Skeletal muscle satellite cell (primary cell): ENCODE measurements at regions not wholly inside any gene's neighbourhood (a gene's known extent, or its start where the extent isn't known, plus 50 kb on each side); places are given as distances from the start of the nearest gene placed in this dataset.
"Not testable (repeated sequence)": the region's sequence is repeated elsewhere in the genome, so short reads cannot be mapped to it uniquely, and the experiment has no call there.

Source experiments
- H3K27me3 ChIP-seq: 2 replicates; pipeline ENCODE4 v1.7.0; 2013; ENCODE audit warnings: low read length; ENCODE audit not compliant: control insufficient read depth, insufficient read depth
- H3K36me3 ChIP-seq: 2 replicates; pipeline ENCODE4 v1.7.0; 2013; ENCODE audit warnings: mild to moderate bottlenecking, control low read depth, low read length; ENCODE audit not compliant: insufficient read depth
- H3K4me1 ChIP-seq: 2 replicates; pipeline ENCODE4 v1.7.0; 2013; ENCODE audit warnings: low read length; ENCODE audit not compliant: control insufficient read depth, insufficient read depth
- H3K4me2 ChIP-seq: 2 replicates; pipeline ENCODE4 v1.7.0; 2013; ENCODE audit warnings: mild to moderate bottlenecking, low read length
- H3K4me3 ChIP-seq: 2 replicates; pipeline ENCODE4 v1.7.0; 2013; ENCODE audit warnings: low read length
- H3K9ac ChIP-seq: 2 replicates; pipeline ENCODE4 v1.7.0; 2013; ENCODE audit warnings: mild to moderate bottlenecking, low read depth, low read length, moderate library complexity
- H3K9me3 ChIP-seq: replicated peaks from 2 replicates; pipeline ENCODE4 v1.7.0; 2013; ENCODE audit warnings: mild to moderate bottlenecking, control low read depth, low read length

DNA sequence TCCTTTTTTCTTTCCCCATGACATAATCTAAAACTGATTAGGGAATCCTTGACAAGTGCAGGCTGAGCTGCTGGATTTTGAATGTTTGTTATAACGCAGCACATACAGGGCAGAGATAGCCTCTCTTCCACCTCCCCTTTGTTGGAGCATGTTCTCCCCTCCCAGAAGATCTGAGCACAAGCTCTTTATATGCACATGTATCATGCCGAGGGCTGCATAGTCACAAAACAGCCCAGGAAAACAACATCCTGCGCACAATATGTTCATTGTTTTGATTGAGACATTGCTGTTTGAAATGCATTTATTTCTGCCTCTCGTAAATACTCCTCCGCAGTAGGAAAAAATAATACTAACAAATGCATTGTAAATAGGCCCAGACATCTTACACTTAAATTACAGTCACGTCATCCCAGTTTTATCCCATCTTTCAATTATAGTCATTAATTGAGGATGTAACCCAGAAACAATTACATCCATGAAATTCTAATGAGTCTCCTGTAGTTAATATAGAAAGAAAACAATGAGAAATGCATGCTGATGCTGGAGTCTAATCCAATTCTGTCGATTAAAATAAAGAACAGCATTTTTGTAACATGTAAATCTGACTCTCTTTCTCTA is 401.8 kb downstream of the BTG1 start:
- no peak overlapping the region for H3K4me2 ChIP-seq
- no peak overlapping the region for H3K4me3 ChIP-seq
- no peaks in the 10 kb centered on the region for H3K4me1 ChIP-seq
- no peaks in the 10 kb centered on the region for H3K27me3 ChIP-seq
- H3K9me3 ChIP-seq = no peaks in the 10 kb centered on the region
- H3K36me3 ChIP-seq = no peaks in the 10 kb centered on the region
- H3K9ac ChIP-seq = no peak overlapping the region

DNA sequence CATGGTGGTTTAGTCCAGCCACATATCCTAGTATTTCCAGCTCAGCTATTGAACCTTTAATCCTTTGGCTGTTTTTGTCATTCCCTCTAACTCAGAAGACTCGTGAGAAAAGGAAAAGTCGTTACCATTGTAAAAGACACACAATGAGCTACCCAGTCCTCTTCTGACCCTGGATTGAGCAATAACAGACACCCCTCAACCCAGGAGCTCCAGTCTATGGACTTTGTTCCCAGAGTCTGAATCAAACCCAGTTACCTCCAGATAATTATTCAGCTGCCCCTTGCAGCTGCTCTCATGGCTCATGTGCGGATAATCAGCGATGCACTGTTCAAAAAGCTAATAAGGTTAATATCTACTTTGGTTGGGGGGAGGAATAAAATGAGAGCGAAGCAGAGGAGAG is 402.4 kb downstream of the BTG1 start:
- Histone ChIP-seq H3K4me2 (no peak overlapping the region), H3K9ac (no peak overlapping the region), H3K36me3 (no peaks in the 10 kb centered on the region), H3K9me3 (no peaks in the 10 kb centered on the region), H3K4me1 (no peaks in the 10 kb centered on the region), H3K4me3 (no peak overlapping the region), H3K27me3 (no peaks in the 10 kb centered on the region)

DNA sequence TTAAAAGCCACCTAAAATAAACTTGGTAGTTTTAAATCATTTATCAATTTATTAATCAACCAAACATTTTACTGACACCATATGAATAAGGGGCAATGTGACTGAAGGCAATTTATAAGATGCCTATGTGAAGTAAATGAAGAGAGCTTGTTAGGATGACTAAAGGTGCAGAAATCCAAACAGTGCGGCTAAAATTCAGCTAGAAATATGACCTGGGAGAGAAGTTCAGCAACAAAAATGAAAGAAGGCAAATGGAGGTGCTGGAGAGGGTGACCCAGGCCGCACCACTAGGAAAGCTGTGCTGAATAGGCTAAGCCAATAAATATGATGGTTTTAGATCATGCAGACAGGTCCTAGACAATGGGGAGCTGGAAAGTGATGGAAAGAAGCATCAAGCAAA is 403.7 kb downstream of the BTG1 start:
- H3K9ac ChIP-seq = no peak overlapping the region

DNA sequence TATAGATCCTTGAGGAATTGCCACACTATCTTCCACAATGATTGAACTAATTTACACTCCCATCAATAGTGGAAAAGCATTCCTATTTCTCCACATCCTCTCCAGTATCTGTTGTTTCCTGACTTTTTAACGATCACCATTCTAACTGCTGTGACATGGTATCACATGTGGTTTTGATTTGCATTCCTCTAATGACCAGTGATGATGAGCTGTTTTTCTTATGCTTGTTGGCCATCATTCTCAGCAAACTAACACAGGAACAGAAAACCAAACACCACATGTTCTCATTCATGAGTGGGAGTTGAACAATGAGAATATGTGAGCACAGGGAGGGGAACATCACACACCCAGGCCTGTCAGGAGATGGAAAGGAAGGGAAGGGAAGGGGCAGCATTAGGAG is 411.8 kb downstream of the BTG1 start:
- not testable (repeated sequence) for H3K4me1 ChIP-seq, H3K27me3 ChIP-seq, H3K36me3 ChIP-seq, H3K4me3 ChIP-seq, H3K9me3 ChIP-seq, H3K4me2 ChIP-seq, H3K9ac ChIP-seq

More for the DNA sequence above, 403.7 kb downstream of the BTG1 start:
- H3K4me3 ChIP-seq = no peak overlapping the region
- H3K36me3 ChIP-seq = no peaks in the 10 kb centered on the region
- no peak overlapping the region for H3K4me2 ChIP-seq
- no peaks in the 10 kb centered on the region for H3K4me1 ChIP-seq
- H3K27me3 ChIP-seq = no peaks in the 10 kb centered on the region
- H3K9me3 ChIP-seq = no peaks in the 10 kb centered on the region

DNA sequence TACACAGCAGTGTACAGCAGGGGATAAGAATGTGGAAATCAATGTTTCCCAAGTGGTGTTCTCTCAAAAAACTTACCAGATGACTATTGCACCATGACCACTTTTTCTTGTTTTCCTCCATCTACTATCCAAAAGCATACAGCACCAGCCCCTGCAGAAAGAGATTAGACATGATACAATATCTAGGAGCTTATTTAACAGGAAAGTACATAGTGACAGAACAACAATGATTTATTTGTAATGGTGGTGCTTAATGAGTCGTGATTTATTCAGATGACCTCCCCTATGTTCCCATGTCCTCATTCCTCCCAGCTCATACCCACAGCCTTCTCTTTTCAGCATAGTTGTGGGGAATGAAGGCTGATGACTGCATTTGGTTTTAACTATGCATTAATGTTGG is 413.6 kb downstream of the BTG1 start:
- H3K4me1 ChIP-seq = peaks cover 4% of the 10 kb centered on the region
- H3K9ac ChIP-seq = no peak overlapping the region
- no peak overlapping the region for H3K4me3 ChIP-seq
- H3K9me3 ChIP-seq = no peaks in the 10 kb centered on the region
- no peaks in the 10 kb centered on the region for H3K36me3 ChIP-seq
- H3K4me2 ChIP-seq = no peak overlapping the region
- no peaks in the 10 kb centered on the region for H3K27me3 ChIP-seq

DNA sequence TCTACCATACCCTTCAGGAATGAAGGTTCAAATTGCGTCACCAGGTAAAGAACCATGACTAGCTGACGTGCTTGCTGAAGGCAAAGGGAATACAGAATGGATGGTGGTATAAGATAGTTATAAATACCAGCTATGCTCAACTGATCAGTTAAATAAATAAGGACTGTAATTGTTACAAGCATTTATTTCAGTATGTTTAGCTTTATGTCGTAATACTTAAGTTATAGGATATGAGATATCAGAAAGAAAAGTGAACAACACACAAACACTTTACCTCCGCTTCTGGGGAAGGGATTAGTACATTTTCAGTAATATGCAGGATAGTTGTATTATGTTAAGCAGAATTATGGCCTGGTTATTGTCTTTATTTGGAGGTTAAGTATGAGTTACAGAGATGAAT is 416.1 kb downstream of the BTG1 start:
- Histone ChIP-seq H3K9ac (no peak overlapping the region), H3K36me3 (no peaks in the 10 kb centered on the region), H3K4me3 (no peak overlapping the region), H3K9me3 (no peaks in the 10 kb centered on the region), H3K4me1 (peaks cover 4% of the 10 kb centered on the region), H3K27me3 (no peaks in the 10 kb centered on the region), H3K4me2 (no peak overlapping the region)

DNA sequence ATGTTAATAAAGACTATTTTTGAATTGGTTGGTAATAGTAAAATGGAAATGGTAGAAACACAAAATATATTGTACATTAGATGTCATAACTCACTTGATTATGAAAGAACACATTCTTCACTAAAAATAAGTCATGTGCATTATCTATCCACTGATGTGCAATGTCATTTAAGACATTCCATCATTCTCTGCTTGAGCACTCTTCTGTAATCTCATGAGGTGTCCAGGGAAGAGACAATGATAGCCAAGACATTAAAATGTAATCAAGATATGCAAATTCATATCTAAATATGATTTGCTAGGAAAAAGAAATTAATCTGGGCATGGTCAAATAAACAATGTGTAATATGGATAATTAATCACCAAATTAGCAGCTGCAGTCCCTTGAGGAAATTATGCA is 422.5 kb downstream of the BTG1 start:
- no peaks in the 10 kb centered on the region for H3K9me3 ChIP-seq
- no peaks in the 10 kb centered on the region for H3K36me3 ChIP-seq
- no peak overlapping the region for H3K4me2 ChIP-seq
- peaks cover 12% of the 10 kb centered on the region for H3K4me1 ChIP-seq
- H3K4me3 ChIP-seq = no peak overlapping the region
- no peak overlapping the region for H3K9ac ChIP-seq
- no peaks in the 10 kb centered on the region for H3K27me3 ChIP-seq

DNA sequence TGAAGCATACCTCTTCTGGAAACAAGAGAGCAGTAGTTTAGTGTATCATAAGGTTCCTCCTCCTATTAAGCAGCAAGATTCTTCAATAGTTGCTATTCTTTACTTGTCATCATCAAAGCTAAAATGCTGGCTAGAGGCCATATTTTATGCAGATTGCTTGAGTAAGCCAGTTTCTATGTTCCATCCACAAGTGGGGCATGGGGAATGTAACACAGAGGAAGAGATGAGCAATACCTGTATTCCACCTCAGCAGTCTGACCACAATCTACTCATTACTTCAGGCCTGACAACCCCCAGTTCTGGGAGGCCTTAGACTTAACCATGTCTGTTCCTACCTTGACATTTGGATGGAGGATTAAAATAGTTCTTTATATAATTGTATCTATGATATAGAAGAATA is 423.6 kb downstream of the BTG1 start:
- peaks cover 20% of the 10 kb centered on the region for H3K4me1 ChIP-seq
- H3K4me2 ChIP-seq = no peak overlapping the region
- H3K36me3 ChIP-seq = no peaks in the 10 kb centered on the region

DNA sequence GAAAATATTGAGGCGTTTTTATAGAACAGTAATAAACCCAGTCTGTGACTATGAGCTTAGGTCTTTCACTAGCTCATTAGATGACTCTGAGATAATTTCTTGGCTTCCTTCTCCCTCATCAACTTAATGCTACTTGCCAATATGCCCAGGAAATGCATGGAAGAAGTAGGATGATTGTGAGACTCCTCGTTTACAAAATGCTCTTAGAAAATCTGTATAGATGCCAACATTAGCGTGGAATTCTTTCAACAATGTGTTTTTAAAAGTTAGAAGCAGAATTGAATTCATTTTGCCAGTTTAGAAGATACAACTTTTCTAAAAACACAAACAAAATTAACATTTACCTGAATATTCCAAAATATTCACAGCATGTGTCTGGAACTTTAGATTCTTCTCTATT is 424.6 kb downstream of the BTG1 start:
- H3K36me3 ChIP-seq = no peaks in the 10 kb centered on the region
- no peak overlapping the region for H3K4me3 ChIP-seq
- peaks cover 20% of the 10 kb centered on the region for H3K4me1 ChIP-seq
- H3K9me3 ChIP-seq = no peaks in the 10 kb centered on the region
- H3K27me3 ChIP-seq = no peaks in the 10 kb centered on the region
- no peak overlapping the region for H3K4me2 ChIP-seq
- H3K9ac ChIP-seq = no peak overlapping the region

More for the DNA sequence above, 423.6 kb downstream of the BTG1 start:
- no peaks in the 10 kb centered on the region for H3K9me3 ChIP-seq
- no peak overlapping the region for H3K4me3 ChIP-seq
- no peaks in the 10 kb centered on the region for H3K27me3 ChIP-seq
- H3K9ac ChIP-seq = no peak overlapping the region

DNA sequence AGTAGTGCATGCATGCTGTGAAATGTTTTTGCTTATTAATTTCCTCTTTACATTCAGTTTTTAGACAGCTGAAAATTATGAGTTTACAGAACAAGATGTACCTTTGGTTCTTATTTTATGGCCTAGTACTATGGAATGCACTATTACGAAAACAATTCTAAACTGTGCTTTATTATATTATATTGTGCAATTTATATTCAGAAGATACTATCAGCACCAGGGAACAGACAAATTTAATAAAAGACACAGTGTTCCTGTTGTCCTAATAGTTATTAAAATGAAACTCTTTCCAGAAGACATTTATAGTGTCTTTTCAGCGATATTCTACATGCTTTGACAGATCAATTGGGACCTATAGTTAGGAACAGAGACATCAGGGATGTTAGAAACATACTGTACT is 427.3 kb downstream of the BTG1 start:
- Histone ChIP-seq H3K9me3 (no peaks in the 10 kb centered on the region), H3K27me3 (no peaks in the 10 kb centered on the region), H3K36me3 (no peaks in the 10 kb centered on the region), H3K4me3 (no peak overlapping the region), H3K4me2 (peak overlapping the region; percentile 57), H3K9ac (peak overlapping the region; percentile 39), H3K4me1 (peaks cover 20% of the 10 kb centered on the region)

DNA sequence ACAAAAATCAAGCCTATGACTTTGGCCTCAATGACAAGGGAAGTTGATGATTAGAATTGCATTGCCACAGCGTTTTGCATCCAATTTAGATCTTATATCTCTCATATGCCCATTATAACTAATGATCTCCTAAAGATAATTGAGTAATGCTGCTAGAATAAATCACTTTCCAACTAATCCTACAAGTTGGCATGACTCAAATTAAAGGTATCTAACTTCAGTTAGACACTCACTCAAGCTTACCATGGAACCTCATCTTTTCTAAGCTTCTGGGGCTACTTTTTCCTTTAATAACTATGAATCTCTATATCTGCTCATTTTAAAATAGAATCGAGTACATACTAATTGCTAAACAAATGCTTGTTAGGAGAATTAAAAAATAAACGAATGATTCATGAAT is 427.8 kb downstream of the BTG1 start:
- Histone ChIP-seq H3K4me1 (peaks cover 20% of the 10 kb centered on the region), H3K4me3 (no peak overlapping the region), H3K27me3 (no peaks in the 10 kb centered on the region), H3K36me3 (no peaks in the 10 kb centered on the region), H3K4me2 (peak overlapping the region; percentile 57), H3K9ac (no peak overlapping the region), H3K9me3 (no peaks in the 10 kb centered on the region)

DNA sequence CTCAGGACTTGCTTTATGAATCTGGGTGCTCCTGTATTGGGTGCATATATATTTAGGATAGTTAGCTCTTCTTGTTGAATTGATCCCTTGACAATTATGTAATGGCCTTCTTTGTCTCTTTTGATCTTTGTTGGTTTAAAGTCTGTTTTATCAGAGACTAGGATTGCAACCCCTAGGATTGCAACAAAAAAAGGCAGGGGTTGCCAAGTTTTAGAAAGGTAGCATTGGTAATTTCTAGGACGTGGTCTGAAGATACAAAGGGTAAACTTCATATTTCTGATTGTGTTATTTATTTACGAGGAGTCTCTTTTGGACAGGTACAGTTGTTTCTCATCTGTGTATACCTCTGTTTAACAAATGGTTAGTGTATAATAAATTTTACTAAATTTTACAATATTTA is 433.7 kb downstream of the BTG1 start:
- H3K9me3 ChIP-seq, H3K4me3 ChIP-seq, H3K9ac ChIP-seq: not testable (repeated sequence)

More for the DNA sequence above, 433.7 kb downstream of the BTG1 start:
- not testable (repeated sequence) for H3K27me3 ChIP-seq, H3K4me2 ChIP-seq, H3K36me3 ChIP-seq, H3K4me1 ChIP-seq
